Activated CD8-positive, alpha-beta T cell treated with anti-CD3 and anti-CD28 coated beads for 36 hours (primary cell): ENCODE measurements at regions not wholly inside any gene's neighbourhood (a gene's known extent, or its start where the extent isn't known, plus 50 kb on each side); places are given as distances from the start of the nearest gene placed in this dataset.

Experiments
- ATAC-seq: fragments of 200-7000 bp; cut with Tn5 transposase; one replicate; pipeline ENCODE4 v1.10.0; 2021; ENCODE audit warnings: mild to moderate bottlenecking, moderate library complexity
- CTCF ChIA-PET: fragments of 350-600 bp; sonication (Branson Sonifier 250); formaldehyde crosslinking; loops from one replicate; lab custom pipeline; 2021; ENCODE audit warnings: antibody characterized with exemption; lab: Charles Lee
- POLR2A ChIA-PET: fragments of 350-600 bp; sonication (Branson Sonifier 250); formaldehyde crosslinking; loops from one replicate; lab custom pipeline; 2021; ENCODE audit warnings: antibody characterized with exemption; lab: Charles Lee
- DNase-seq: peaks from one replicate; pipeline ENCODE4 v3.0.0-alpha.2; 2020
- H3K27ac Mint-ChIP-seq: one replicate; pipeline ENCODE4 v1.8.0; 2021; ENCODE audit warnings: mild to moderate bottlenecking, mixed read lengths
- H3K27me3 Mint-ChIP-seq: one replicate; pipeline ENCODE4 v1.8.0; 2021; ENCODE audit warnings: mixed read lengths
- H3K36me3 Mint-ChIP-seq: one replicate; pipeline ENCODE4 v1.8.0; 2021; ENCODE audit warnings: low read depth, mixed read lengths
- H3K4me1 Mint-ChIP-seq: one replicate; pipeline ENCODE4 v1.8.0; 2021; ENCODE audit warnings: low read depth, mixed read lengths
- H3K4me3 Mint-ChIP-seq: one replicate; pipeline ENCODE4 v1.8.0; 2021; ENCODE audit warnings: mild to moderate bottlenecking, moderate library complexity, mixed read lengths
- H3K9me3 Mint-ChIP-seq: one replicate; pipeline ENCODE4 v1.8.0; 2021; ENCODE audit warnings: mixed read lengths
- intact Hi-C: fragments of 100-400 bp; cut with micrococcal nuclease; formaldehyde crosslinking; loops from one replicate; pipeline ENCODE4 v1.10.0; 2022
- TF ChIP-seq, protein P1 (sequence below): fragments of 200-600 bp; IDR thresholded peaks from one replicate; pipeline ENCODE4 v1.8.0; 2022; ENCODE audit warnings: antibody characterized with exemption, mild to moderate bottlenecking

DNA sequence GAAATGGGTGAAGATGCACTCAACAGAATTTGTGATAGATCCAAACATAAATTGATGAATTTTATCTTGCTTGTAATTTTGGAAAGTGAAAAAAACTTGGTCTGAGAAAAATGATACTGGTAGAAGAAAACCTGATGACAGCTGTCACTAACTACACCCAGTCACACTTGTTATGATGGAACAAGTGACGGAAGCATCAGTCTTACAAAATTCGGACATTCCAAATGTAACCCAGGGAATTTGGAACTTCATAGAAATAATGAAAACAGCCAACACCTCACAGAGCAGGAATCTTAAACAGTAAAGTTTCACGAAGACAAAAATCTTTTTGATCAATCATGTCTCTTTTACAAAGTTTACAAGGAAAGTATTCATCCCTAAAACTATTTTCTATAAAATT, 123.9 kb downstream of the RIN2 start:
- Mint-ChIP-seq H3K9me3 (no peaks in the 10 kb centered on the region), H3K4me1 (no peaks in the 10 kb centered on the region), H3K27me3 (peaks cover 3% of the 10 kb centered on the region), H3K27ac (no peak overlapping the region), H3K4me3 (no peak overlapping the region), H3K36me3 (no peaks in the 10 kb centered on the region)
- DNase-seq (no peak), ATAC-seq (no peak)
- intact Hi-C loops = no loop called here
- TF ChIP-seq, protein P1, sequence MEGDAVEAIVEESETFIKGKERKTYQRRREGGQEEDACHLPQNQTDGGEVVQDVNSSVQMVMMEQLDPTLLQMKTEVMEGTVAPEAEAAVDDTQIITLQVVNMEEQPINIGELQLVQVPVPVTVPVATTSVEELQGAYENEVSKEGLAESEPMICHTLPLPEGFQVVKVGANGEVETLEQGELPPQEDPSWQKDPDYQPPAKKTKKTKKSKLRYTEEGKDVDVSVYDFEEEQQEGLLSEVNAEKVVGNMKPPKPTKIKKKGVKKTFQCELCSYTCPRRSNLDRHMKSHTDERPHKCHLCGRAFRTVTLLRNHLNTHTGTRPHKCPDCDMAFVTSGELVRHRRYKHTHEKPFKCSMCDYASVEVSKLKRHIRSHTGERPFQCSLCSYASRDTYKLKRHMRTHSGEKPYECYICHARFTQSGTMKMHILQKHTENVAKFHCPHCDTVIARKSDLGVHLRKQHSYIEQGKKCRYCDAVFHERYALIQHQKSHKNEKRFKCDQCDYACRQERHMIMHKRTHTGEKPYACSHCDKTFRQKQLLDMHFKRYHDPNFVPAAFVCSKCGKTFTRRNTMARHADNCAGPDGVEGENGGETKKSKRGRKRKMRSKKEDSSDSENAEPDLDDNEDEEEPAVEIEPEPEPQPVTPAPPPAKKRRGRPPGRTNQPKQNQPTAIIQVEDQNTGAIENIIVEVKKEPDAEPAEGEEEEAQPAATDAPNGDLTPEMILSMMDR = no peak
- ChIA-PET POLR2A (no interaction called here), CTCF (no interaction called here)

DNA sequence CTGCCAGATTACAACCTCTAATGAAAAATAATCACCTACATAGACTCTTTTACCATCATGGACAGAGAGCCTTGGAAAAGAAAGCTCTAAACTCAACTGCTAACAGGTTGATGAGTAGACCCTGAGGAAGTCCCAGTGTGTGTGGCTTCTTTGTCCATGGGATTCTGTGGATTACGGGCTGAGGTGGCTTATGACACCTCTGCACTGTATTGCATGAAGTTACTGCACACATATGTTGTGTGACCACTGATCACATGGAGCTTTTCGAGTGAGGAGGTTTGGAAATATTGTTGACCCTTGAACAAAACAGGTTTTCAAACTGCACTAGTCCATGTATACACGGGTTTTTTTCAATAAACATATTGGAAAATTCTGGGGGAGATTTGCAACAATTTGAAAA, 124.4 kb downstream of the RIN2 start:
- intact Hi-C loops = no loop called here
- Mint-ChIP-seq H3K9me3 (no peaks in the 10 kb centered on the region), H3K4me3 (no peak overlapping the region), H3K27ac (no peak overlapping the region), H3K36me3 (no peaks in the 10 kb centered on the region), H3K4me1 (no peaks in the 10 kb centered on the region), H3K27me3 (peaks cover 3% of the 10 kb centered on the region)
- ChIA-PET CTCF (no interaction called here), POLR2A (no interaction called here)
- TF ChIP-seq, protein P1 = no peak
- no peak for DNase-seq
- no peak for ATAC-seq

DNA sequence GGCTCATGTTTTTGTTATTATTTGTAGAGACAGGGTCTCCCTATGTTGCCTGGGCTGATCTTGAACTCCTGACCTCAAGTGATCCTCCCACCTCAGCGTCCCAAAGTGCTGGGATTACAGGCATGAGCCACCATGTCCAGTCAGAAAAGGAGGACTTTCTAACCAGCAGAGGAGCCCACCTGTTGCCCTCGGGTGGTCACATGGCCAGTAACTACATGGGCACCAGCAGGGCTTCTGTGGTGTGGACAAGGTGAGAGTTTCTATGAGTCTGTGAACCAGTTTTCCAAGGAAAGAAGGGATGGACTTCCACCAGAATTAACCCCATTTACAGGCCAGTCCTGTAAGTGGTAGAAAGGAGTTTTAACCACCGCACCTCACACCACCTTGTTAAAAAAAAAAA, 125.4 kb downstream of the RIN2 start:
- no peaks in the 10 kb centered on the region for H3K4me1 Mint-ChIP-seq
- POLR2A ChIA-PET = no interaction called here

DNA sequence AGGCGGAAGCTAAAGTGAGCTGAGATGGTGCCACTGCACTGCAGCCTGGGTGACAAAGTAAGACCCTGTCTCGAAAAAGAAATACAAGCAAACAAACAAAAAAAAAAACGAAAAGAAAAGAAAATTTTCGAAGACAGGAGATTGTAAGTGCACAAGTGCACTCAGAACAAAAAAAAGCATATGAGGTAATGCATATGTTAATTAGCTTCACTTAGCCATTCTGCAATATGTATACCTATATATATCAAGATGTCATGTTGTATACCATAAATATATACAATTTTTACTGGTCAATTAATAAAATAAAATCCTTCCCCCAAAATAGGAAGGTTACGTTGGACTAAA, 127.5 kb downstream of the RIN2 start:
- no peaks in the 10 kb centered on the region for H3K4me1 Mint-ChIP-seq
- ChIA-PET POLR2A (no interaction called here), CTCF (no interaction called here)
- TF ChIP-seq, protein P1 = no peak
- H3K9me3 Mint-ChIP-seq = no peaks in the 10 kb centered on the region
- no peaks in the 10 kb centered on the region for H3K36me3 Mint-ChIP-seq
- DNase-seq (no peak), ATAC-seq (no peak)
- peaks cover 12% of the 10 kb centered on the region for H3K27me3 Mint-ChIP-seq
- intact Hi-C loops = no loop called here
- H3K4me3 Mint-ChIP-seq = no peak overlapping the region
- H3K27ac Mint-ChIP-seq = no peak overlapping the region

More for the DNA sequence above, 125.4 kb downstream of the RIN2 start:
- DNase-seq (no peak), ATAC-seq (no peak)
- CTCF ChIA-PET = no interaction called here
- H3K27ac Mint-ChIP-seq = no peak overlapping the region
- H3K27me3 Mint-ChIP-seq = peaks cover 6% of the 10 kb centered on the region
- intact Hi-C loops = no loop called here
- H3K4me3 Mint-ChIP-seq = no peak overlapping the region
- H3K9me3 Mint-ChIP-seq = no peaks in the 10 kb centered on the region
- TF ChIP-seq, protein P1 = no peak
- H3K36me3 Mint-ChIP-seq = no peaks in the 10 kb centered on the region

DNA sequence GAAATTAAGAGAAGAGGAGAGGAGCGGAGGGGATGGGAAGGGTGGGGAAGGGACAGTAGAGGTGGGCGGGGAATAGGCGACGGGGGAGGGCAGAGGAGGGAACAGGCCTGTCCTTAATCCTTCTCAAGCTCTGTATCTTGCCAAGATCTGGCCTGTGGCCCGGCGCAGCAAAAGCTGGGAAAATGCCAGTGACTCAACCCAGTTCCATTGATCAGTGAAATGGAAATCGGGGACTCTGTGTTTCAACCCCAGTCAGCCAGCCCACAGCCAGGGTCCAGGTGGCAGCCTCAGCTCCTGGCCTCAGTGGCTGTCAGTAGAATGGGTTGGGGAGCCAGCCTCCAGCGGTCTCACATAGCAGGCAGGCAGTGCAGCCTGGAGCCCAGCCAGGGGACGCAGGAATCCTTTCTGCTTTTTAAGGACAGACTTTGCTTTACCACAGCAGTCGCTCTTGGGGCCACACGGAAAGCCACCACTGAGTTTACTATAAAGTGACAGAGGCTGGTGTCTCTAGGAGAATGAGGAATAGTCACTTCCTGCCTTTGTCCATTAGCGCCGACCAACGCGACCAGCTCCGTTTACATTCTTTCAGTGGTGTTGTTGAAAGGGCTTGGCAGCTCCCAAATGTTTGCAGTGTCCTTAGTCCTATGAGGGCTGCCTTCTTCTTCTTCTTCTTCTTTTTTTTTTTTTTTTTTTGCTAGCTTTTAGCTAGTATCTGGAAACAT, 128.0 kb downstream of the RIN2 start:
- no peak for DNase-seq
- intact Hi-C loops = no loop called here
- no peak for ATAC-seq
- POLR2A ChIA-PET = no interaction called here
- TF ChIP-seq, protein P1 = no peak
- H3K4me3 Mint-ChIP-seq = no peak overlapping the region
- H3K36me3 Mint-ChIP-seq = no peaks in the 10 kb centered on the region
- H3K27me3 Mint-ChIP-seq = peaks cover 12% of the 10 kb centered on the region
- no peak overlapping the region for H3K27ac Mint-ChIP-seq
- CTCF ChIA-PET = no interaction called here
- H3K9me3 Mint-ChIP-seq = no peaks in the 10 kb centered on the region
- no peaks in the 10 kb centered on the region for H3K4me1 Mint-ChIP-seq
